OCI-LY1 (cell line): ENCODE measurements at regions not wholly inside any gene's neighbourhood (a gene's known extent, or its start where the extent isn't known, plus 50 kb on each side); places are given as distances from the start of the nearest gene placed in this dataset.
A peak's percentile ranks its signal among the peaks of the same experiment; 100 is the strongest.

Experiments
- H2AFZ ChIP-seq: fragments of 200-600 bp; sonication (generic), shearing (Covaris generic); 2 replicates; pipeline ENCODE4 v1.6.0; 2014; ENCODE audit warnings: antibody characterized with exemption, mild to moderate bottlenecking, low read length
- H3F3A ChIP-seq: fragments of 200-600 bp; sonication (generic), shearing (Covaris generic); 2 replicates; pipeline ENCODE4 v1.6.0; 2014; ENCODE audit warnings: mild to moderate bottlenecking, antibody characterized with exemption, low read length, moderate library complexity; ENCODE audit not compliant: insufficient read depth
- H3K27ac ChIP-seq: fragments of 200-600 bp; sonication (generic); 2 replicates; pipeline ENCODE4 v1.5.1; 2014; ENCODE audit warnings: low read length, mixed run types, mild to moderate bottlenecking, low read depth; ENCODE audit not compliant: poor library complexity, severe bottlenecking
- H3K27me3 ChIP-seq: fragments of 200-600 bp; sonication (generic); 2 replicates; pipeline ENCODE4 v1.6.0; 2014; ENCODE audit warnings: antibody characterized with exemption, mild to moderate bottlenecking, low read length, moderate library complexity; ENCODE audit not compliant: insufficient read depth
- H3K36me3 ChIP-seq: fragments of 200-600 bp; sonication (generic); 2 replicates; pipeline ENCODE4 v1.6.1; 2014; ENCODE audit warnings: mild to moderate bottlenecking, antibody characterized with exemption, low read length, moderate library complexity, mixed read lengths; ENCODE audit not compliant: insufficient read depth
- H3K4me1 ChIP-seq: fragments of 200-600 bp; sonication (generic); 2 replicates; pipeline ENCODE4 v1.5.1; 2014; ENCODE audit warnings: mild to moderate bottlenecking, low read length, moderate library complexity; ENCODE audit not compliant: insufficient read depth, severe bottlenecking
- H3K4me2 ChIP-seq: fragments of 200-600 bp; sonication (generic), shearing (Covaris generic); 2 replicates; pipeline ENCODE4 v1.6.1; 2014; ENCODE audit warnings: low read length
- H3K4me3 ChIP-seq: fragments of 200-600 bp; sonication (generic); 2 replicates; pipeline ENCODE4 v1.5.1; 2014; ENCODE audit warnings: low read length, low read depth, mild to moderate bottlenecking, mixed read lengths; ENCODE audit not compliant: poor library complexity, severe bottlenecking
- H3K79me2 ChIP-seq: fragments of 200-600 bp; shearing (Covaris generic); 2 replicates; pipeline ENCODE4 v1.6.1; 2016; ENCODE audit warnings: mixed run types, low read length, mixed read lengths; ENCODE audit not compliant: insufficient read depth
- H3K9ac ChIP-seq: fragments of 200-600 bp; sonication (generic), shearing (Covaris generic); 2 replicates; pipeline ENCODE4 v1.6.1; 2014; ENCODE audit warnings: mild to moderate bottlenecking, low read length, mixed read lengths
- H3K9me2 ChIP-seq: fragments of 200-600 bp; sonication (generic), shearing (Covaris generic); 2 replicates; pipeline ENCODE4 v1.6.1; 2014; ENCODE audit warnings: low read depth, mild to moderate bottlenecking, low read length, mixed read lengths
- H3K9me3 ChIP-seq: fragments of 200-600 bp; shearing (Covaris generic); 2 replicates; pipeline ENCODE4 v1.6.1; 2014; ENCODE audit warnings: low read length, mixed read lengths
- H4K20me1 ChIP-seq: fragments of 200-600 bp; sonication (generic), shearing (Covaris generic); 2 replicates; pipeline ENCODE4 v1.6.0; 2016; ENCODE audit warnings: mild to moderate bottlenecking, low read length; ENCODE audit not compliant: insufficient read depth
- CTCF ChIP-seq: fragments of 200-600 bp; sonication (generic), shearing (Covaris generic); IDR thresholded peaks from 2 replicates; pipeline ENCODE4 v1.5.1; 2017; ENCODE audit warnings: mild to moderate bottlenecking, antibody characterized with exemption, low read length, moderate library complexity, mixed read lengths
- EZH2 ChIP-seq: fragments of 200-600 bp; sonication (generic), shearing (Covaris generic); IDR thresholded peaks from 2 replicates; pipeline ENCODE4 v1.8.0; 2017; ENCODE audit warnings: borderline replicate concordance, mixed run types, mild to moderate bottlenecking, antibody characterized with exemption, low read length, moderate library complexity, mixed read lengths

- Histone ChIP-seq H3K27ac (no peak overlapping the region), H3K4me2 (no peak overlapping the region), H3K27me3 (no peaks in the 10 kb centered on the region)
These were observed 693.8 kb downstream of the DNAH5 start for GRCh38 chr5:13250464-13251291.

GRCh38 chr5:13249854-13250253 is 694.6 kb downstream of the DNAH5 start:
- H4K20me1 ChIP-seq: no peaks in the 10 kb centered on the region
- H3K9me2 ChIP-seq: no peaks in the 10 kb centered on the region
- no peak for TF ChIP-seq CTCF
- TF ChIP-seq EZH2: no peak
- H3K4me1 ChIP-seq: no peaks in the 10 kb centered on the region
- H3F3A ChIP-seq: no peaks in the 10 kb centered on the region
- H2AFZ ChIP-seq: no peak overlapping the region
- no peak overlapping the region for H3K4me2 ChIP-seq
- H3K9me3 ChIP-seq: no peaks in the 10 kb centered on the region
- H3K27ac ChIP-seq: no peak overlapping the region
- H3K9ac ChIP-seq: no peak overlapping the region
- H3K4me3 ChIP-seq: no peak overlapping the region
- no peaks in the 10 kb centered on the region for H3K36me3 ChIP-seq
- H3K27me3 ChIP-seq: no peaks in the 10 kb centered on the region
- no peaks in the 10 kb centered on the region for H3K79me2 ChIP-seq

More at GRCh38 chr5:13250464-13251291, 693.8 kb downstream of the DNAH5 start:
- Histone ChIP-seq H3K4me1 (no peaks in the 10 kb centered on the region), H3K79me2 (no peaks in the 10 kb centered on the region), H3K9ac (no peak overlapping the region), H3K4me3 (no peak overlapping the region), H3F3A (no peaks in the 10 kb centered on the region), H3K36me3 (no peaks in the 10 kb centered on the region), H4K20me1 (no peaks in the 10 kb centered on the region), H2AFZ (no peak overlapping the region), H3K9me2 (no peaks in the 10 kb centered on the region), H3K9me3 (no peaks in the 10 kb centered on the region)
- peak; percentile 54 for TF ChIP-seq CTCF
- no peak for TF ChIP-seq EZH2

- Histone ChIP-seq H4K20me1 (no peaks in the 10 kb centered on the region), H3K79me2 (no peaks in the 10 kb centered on the region), H3F3A (no peaks in the 10 kb centered on the region), H3K27ac (no peak overlapping the region), H3K9me3 (no peaks in the 10 kb centered on the region), H3K4me2 (no peak overlapping the region), H3K36me3 (no peaks in the 10 kb centered on the region), H3K9ac (no peak overlapping the region), H2AFZ (no peak overlapping the region), H3K4me3 (no peak overlapping the region), H3K4me1 (no peaks in the 10 kb centered on the region), H3K9me2 (no peaks in the 10 kb centered on the region), H3K27me3 (no peaks in the 10 kb centered on the region)
- TF ChIP-seq EZH2 (no peak), CTCF (no peak)
These were observed 696.2 kb downstream of the DNAH5 start for GRCh38 chr5:13248253-13248652.
